COLO668 (cell line): ENCODE measurements at regions not wholly inside any gene's neighbourhood (a gene's known extent, or its start where the extent isn't known, plus 50 kb on each side); places are given as distances from the start of the nearest gene placed in this dataset.

Source experiments
- DNase-seq: peaks from one replicate; lab custom pipeline; 2025; ENCODE audit not compliant: unreplicated experiment; lab: John Stamatoyannopoulos, UW

DNA sequence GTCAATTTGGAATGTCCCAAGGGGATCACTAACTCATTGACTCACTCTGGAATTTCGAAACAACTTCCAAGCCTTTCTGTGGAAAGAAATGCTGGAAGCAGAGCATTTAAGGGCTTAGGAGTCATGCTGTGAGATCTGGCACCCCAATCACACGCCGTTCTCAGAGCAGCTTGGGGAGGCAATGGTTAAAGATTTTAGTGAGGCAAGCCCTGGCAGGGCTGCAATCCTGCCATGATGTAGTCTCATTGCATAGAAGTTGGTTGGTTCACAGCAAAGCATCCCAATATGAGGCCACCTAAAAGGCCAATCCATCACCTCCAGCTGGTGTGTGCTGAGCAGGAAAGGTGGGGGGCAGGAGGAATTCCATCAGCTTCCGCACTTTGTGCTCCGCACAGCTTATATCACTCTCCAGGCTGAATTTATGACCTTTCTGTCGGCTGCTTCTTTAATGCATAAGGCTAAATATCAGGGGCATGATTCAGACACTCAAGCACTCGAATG, 1043.9 kb upstream of the POU3F3 start:
- no peak for DNase-seq

DNA sequence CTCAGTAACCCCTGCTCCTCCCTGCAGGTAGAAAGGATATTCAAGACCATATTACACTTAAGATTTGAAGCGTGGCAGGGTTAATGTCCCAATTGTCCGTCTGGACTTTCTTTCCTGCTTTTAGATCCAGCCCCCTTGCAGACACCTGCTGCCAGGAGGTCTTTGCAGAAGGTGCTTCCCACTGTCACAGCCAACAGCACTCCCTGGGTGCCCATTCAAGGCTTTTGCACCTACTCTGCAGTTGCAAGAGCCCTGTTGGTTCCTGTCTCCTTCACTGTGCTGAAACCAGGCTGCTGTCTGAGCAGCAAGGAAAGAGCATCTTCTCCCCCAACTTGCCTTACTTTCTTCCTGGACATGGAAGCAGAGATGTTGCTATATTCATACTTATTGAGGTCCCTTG, 1043.0 kb upstream of the POU3F3 start:
- DNase-seq, result no peak

DNA sequence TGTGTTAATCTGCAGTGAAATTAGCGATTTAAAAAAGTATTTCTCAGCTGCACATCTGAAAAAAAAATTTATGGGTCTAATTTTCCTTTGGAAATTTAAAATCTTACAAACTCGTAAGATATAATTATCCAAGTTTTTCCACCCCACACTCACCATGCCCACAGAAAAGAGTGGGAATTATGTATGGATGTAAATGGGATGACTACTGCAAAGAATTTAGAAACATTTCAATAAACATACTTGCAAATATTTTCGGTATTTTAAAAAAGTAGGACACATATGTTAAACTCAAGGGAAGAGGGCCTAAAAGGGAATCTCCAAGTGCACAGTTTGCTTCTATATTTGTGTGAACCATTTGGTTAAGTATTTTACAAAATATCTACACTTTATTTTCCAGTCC, 1039.9 kb upstream of the POU3F3 start:
- DNase-seq, result no peak

DNA sequence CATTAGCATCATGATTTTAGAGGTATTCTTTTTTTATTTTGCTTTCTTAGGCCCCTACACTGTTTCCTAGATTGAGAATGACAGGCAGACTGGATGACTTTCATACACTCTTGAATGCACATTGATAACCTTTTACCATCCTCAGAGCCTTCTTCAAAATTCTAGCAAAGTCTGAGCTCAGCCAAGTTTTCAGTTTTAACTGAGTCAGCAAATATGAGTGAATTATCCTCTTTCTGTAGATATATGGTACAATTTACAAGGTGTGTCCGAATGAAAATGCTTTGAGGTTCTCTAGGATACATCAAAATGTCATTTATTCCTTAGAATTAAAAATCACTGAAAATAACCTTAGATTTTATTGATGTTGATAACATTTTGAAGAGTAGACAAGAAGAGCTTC, 1038.2 kb upstream of the POU3F3 start:
- no peak for DNase-seq

DNA sequence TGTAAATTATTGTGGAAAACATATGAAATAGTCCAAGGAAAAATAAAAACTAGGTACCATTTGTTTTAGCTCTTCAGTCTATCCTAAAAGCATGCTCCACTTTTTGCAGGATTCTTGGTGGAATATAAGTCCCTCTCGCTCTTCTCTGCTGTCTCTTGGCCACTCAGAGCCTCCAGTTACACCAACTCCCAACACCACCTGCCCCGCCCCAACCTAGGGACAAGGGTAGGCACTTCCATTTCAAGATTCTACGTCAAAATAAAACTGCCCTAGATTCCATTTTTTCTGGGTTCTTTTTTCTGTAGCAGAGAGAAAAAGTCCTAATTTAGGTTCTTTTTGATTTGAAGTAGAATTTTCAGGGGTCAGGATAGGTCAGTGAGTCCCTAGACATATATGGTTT, 1036.2 kb upstream of the POU3F3 start:
- no peak for DNase-seq

DNA sequence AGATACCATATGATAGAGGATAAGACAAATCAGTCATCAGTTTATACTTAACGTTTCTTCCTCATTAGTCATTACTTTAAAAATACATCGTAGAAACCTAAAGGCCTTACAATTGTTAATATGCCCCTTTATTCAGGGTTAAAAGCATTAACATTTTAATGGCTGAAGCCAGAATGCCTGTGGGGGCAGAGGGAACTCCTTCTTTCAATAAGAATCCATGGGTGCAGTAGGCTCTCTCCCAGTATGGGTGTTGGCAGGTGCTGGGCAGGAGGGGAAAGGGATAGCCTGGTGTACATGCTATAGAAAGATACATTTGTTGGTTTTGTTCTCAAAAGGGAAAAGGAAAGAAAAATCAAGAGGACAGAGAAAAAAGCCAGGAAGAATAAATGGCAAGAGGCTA, 1035.7 kb upstream of the POU3F3 start:
- no peak for DNase-seq

DNA sequence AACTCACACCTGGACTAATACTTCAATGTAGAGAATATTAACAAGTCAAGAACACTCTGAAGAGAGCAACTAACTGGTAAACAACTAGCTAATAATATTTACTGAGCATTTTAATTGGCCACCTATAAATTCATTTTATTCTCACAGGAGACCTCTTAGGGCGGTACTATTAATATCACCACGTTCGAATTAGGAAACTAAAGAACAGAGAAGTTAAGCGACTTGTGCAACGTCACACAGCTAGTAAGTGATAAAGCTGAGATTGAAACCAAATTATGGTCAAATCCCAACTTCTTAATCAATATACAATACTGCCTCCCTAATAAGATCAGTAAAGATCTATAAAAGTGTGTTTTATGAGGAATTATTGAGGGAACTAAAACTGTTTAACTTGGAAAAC, 1034.3 kb upstream of the POU3F3 start:
- no peak for DNase-seq

DNA sequence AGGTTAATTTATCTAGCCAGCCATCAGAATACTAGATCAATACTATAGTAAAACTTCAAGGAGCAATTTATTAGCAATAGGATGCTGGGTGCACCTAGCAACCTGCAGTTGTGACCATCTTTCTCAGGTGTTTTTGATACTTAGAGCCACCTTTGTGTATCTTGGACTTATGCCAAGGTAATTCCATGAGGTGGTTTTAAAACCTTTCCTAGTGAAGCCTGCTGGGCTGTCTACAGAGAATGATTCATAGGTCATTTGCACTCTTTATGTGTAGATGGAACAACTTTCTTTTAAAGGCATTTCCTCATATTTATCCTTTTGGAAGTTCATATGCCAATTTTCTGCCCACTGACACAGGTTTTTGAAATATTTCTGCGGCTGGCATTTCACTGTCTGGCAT, 1030.1 kb upstream of the POU3F3 start:
- DNase-seq, result peak; percentile 57

DNA sequence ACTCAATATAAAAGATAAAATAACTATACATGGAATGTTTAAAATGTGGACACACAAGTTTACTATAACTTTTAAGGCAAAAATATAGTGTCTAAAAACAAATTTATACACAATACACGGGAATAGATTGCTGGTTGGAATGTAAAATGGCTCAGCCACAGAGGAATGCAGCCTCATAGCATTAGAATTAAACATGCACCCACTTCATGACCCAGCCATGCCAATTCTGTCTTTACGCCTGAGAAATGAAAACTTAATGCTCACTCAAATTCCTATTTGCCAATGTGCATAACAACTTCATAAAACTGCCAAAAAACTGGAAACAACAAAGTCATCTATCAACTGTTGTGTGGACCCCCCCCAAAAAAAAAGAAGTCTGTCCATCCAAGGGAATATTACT, 1006.6 kb upstream of the POU3F3 start:
- DNase-seq, result no peak

DNA sequence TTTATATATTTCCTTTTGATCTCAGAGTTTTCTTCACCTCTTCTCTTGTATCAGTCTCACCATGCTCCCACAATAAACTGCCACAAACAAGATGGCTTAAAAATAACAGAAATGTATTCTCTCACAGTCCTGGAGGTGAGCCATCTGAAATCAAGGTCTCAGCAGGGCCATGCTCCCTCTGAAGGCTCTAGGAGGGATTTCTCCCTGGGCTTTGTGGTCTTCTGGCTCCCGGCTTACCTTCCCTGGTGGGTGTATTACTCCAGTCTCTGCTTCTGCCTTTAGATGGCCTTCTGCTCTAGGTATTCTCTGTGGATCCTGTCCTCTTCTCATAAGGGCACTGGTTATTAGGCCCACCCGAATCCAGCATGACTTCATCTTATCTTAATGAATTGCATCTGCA, 994.7 kb upstream of the POU3F3 start:
- DNase-seq, result no peak

DNA sequence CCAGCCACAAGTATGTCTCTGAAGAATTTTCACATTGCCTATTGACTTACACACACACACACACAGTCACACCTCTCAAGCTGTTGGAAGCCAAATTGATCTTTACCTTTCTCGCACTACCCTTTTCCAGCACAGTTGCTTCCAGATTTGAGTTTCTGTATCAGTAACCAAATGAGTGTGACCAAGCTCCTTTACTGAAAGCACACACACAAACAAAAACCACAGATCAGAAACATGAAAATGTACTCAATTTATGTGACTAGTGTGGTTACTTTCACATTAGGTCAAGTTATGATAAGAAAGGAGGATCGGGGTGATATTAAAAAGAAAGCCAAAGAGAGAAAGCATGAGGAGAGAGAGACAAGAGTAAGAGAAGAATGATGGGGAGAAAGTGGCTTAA, 993.9 kb upstream of the POU3F3 start:
- DNase-seq, result no peak

DNA sequence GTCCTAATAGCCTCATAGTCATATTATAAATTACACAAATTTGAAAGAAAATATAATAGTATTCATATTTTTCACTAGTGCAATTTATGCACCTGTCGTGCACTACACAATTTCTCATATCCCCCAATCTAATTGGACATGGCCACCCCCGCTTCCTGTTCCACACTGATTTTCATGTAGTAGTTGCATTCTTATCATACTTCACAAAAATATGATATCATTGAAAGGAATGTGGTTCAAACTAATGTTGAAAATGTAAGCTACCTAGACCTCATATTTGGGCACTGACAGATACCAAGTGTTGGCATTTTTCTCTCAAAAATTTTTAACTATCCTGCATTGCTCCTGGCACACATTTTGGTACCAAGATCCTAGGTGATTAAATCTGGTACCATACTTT, 985.5 kb upstream of the POU3F3 start:
- DNase-seq, result no peak

DNA sequence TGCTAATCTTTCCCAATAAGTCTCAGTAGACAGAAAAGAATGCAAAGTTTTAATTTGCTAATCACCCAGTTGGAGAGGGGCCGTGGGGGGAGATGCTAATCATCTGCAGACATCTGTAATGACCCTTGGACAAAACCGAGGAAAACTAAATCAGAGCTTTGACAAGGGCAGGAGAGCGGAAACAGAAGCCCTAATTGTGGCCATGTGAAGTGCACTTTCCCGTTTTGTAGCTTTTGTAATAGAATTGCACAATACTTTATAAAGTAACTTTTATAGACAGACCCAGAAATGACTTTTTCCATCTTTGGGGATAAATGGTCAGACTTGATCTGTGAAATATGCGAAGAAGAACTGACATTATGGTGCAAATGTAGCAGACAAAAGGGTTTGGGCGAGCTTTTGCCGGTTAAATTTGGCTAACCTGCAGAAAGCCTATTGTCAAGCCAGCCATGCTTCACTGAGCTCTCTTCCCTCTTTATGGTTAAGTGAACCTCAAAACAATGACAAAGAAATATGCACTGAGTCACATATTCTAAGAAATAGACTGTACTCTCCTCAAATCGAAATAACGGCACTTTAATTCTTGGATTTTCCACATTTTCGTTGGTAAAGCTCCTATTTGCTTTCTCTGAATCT, 980.1 kb upstream of the POU3F3 start:
- no peak for DNase-seq

DNA sequence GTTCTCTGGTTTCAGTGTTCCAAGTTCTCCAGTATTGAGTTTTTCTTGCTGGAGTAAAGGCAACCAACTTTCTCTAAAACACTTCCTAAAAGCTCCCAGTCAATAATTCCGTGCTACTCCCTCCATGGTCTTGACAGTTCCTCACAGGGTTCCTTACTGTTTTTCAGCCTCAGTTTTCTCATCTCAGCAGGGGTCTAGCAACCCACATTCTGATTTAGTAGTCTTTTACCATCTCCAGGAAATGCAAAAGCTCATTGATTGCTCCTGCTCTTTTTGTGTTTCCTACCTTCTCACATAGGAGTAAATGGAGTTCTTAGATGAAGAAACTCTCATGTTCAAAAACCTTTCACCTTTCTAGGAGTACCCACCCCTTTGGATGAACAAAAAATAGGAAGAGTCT, 978.8 kb upstream of the POU3F3 start:
- no peak for DNase-seq

DNA sequence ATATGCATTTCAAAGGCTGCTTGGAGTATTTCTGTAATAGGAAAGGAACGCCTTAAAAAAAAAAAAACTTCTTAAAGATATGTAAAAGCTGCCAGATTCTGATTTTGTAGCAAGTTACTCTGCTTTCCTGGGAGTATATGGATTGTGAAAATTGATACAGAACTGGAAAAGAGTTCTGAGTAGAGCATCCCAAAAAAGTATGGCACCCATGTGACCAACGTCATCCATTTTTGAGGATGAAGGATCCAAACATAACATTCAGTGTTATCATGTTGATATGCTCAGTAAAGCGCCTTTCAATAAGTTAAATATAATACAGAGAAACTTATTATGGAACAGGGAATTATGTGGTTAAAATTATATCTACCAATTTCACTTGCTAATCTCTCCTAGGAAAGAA, 978.4 kb upstream of the POU3F3 start:
- DNase-seq, result no peak

DNA sequence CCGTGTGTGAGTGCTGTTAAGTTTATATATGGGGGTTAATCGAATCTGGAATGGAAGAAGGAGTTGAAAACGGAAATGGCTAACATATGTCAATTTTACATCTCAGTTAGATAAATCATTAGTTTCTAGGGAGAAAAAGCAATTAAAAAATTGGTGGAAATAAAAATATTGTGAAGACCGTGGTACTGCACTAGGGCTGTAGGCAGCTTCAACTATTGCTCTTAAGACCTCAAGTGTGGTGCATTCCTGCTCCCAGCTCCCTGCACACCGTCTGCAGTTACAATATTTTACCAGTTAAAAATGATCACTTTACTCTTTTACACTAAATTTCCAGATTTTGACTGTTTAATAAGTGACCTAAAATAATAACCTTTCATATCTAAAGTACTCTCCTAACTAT, 977.3 kb upstream of the POU3F3 start:
- no peak for DNase-seq

DNA sequence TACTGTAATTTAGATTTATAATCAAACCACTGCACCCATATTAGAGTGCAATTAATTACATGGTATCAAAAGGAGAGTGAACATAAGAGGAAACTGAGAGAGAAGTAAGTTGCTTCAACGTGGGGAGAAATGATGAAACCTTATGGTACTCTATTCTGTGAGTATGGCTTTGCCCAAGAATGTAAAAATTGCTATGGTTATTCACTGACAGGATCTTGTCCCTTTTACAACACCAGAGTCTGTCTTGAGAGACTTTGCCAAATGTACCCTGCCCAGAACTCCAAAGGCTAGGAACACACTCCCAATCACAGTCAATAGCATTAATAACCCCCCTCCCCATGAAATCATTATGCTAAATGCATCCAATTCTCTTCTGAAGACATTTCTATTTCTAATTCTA, 974.8 kb upstream of the POU3F3 start:
- no peak for DNase-seq

DNA sequence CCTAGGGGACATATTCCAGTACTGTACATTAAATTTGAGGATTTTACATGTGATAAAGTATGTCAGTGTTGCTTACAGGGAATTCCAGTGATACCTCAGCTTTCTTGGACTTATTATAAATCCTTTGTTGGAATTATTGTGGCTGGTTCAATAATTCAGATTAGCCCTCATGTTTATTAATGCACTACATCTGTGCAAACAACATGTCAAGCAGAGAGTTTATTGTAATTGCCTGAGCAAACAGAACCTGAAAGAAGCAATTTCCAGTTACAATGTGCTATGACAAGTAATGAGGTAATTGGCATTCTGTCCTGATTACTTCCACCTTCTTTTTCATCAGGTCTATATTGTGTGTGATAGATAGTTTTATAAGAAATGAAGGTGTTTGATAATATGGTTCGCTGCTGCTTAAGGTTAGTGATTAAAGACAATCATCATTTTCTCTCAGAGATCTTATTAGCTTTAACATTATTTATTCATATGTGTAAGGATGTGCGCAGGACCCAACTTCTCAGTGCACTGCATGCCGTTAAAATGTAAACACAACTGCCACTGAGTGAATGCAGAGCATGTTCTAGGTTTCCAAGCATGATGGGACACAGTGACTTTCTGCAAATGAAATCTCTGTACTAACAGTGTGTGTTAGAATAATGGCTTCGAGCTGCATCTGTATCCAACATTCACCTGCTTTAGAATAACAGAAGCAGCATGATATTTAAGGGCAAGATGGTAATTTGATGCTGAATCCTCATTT, 973.7 kb upstream of the POU3F3 start:
- no peak for DNase-seq

DNA sequence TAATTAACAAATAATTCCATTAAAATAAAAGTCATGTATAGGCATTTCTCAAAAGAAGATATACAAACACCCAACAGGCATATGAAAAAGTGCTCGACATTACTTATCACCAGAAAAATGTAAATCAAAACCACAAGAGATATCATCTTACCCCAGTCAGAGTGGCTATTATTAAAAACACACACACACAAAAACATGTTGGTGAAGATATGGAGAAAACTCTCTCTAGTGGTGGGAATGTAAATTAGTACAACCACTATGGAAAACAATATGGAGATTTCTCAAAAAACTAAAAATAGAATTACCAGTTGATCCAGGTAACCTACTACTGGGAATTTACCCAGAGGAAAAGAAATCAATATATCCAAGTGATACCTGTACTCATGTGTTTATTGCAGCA, 966.3 kb upstream of the POU3F3 start:
- no peak for DNase-seq

DNA sequence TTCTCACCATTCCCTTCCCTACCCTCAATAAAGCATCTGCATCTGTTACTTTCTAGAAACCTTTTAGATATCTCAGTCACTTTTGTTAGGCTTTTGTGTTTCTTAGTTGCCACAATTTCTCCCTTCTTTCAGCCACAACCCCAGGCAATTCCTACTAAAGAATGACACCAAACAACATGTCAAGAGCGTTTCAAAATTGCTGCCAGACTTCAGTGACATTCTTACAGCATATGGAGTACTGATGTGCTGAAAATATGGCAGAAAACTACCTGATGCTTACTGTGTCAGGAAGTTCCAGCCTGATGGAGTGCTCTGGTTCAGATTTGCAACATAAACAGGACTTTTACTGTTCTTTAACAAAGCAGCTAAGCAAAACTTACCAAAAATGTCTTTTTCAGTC, 957.7 kb upstream of the POU3F3 start:
- no peak for DNase-seq

DNA sequence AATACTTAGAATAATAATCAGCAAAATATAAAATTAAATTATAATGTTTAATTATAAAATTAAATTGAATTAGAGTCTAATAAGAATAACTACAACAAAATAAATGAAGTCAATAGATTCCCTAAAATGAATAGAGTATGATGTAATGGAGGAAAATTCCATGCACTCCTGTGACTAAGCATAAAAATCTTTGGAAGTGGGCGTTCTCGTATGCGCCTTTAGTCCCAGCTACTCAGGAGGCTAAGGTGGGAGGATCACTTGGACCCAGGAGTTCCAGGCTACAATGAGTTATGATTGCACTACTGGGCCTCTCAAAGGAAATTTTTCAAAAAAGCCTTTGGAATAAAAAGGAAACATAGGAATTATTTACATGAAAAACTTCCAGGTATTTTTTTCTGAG, 955.4 kb upstream of the POU3F3 start:
- DNase-seq, result no peak

DNA sequence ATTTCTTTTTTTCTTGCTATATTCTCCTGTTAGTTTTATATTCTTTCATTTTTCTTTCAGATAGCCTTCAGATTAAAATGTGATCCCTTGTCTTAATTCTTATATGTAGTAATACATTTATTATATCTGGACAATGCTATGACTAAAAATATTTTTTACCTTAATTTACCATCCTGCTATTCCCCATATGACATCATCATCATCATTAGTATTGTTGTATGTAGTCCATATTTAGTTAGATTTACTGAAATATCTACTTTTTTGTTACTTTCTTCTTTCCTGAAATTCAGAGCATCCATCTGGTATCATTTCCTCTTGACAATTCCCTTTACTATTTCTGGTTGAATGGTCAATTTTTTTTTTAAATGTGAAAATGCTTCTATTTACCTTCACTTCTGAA, 951.6 kb upstream of the POU3F3 start:
- no peak for DNase-seq

DNA sequence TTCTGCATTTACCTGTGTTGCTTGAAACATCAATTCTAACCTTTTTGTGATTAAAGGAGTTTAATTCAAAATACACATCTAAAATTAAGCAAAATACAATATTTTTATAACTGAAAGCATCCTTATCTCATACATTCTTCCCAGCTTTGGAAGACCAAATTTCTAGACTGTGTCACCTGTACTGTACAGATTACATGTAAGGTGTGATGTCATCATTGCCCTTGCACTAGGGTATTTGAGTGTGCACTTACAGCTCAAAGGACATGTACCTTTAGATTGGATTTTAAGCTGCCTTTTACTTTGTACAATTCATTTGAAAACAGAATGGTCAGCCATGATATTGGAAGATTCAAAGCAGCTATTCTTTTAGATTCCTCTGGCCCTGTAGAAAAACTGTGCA, 932.8 kb upstream of the POU3F3 start:
- DNase-seq, result no peak
